Gastroesophageal sphincter (tissue), 4 donors: ENCODE measurements at regions not wholly inside any gene's neighbourhood (a gene's known extent, or its start where the extent isn't known, plus 50 kb on each side); places are given as distances from the start of the nearest gene placed in this dataset.

Experiments used
- ATAC-seq: fragments of 150-250 bp; one replicate; pipeline ENCODE4 v1.9.1; 2016; ENCODE audit warnings: mild to moderate bottlenecking, moderate library complexity
- H3K27ac ChIP-seq, 4 donors: fragments of 200-600 bp; sonication (generic) in 3 of 4; 1 replicate in 3 of 4; 2 replicates in 1 of 4; pipeline ENCODE4 v1.5.1; 2016 to 2019
- H3K27me3 ChIP-seq: fragments of 200-600 bp; sonication (generic); one replicate; pipeline ENCODE4 v1.5.1; 2019
- H3K36me3 ChIP-seq, 2 donors: fragments of 200-600 bp; sonication (generic); one replicate each; pipeline ENCODE4 v1.5.1; 2019; ENCODE audit warnings: control low read depth in 1 of 2
- H3K4me1 ChIP-seq, 3 donors: fragments of 200-600 bp; sonication (generic); 1 replicate in 2 of 3; 2 replicates in 1 of 3; pipeline ENCODE4 v1.5.1; 2016 to 2019; ENCODE audit warnings: control low read depth in 2 of 3
- H3K4me3 ChIP-seq, 2 donors: fragments of 200-600 bp; sonication (generic); one replicate each; pipeline ENCODE4 v1.5.1; 2019; ENCODE audit warnings: mild to moderate bottlenecking in 1 of 2, moderate library complexity in 1 of 2
- H3K9me3 ChIP-seq, 3 donors: fragments of 200-600 bp; sonication (generic); one replicate each; pipeline ENCODE4 v1.5.1; 2017 to 2019; ENCODE audit warnings: control low read depth in 2 of 3
- EP300 ChIP-seq: sonication (generic); formaldehyde crosslinking; IDR thresholded peaks from one replicate; pipeline ENCODE4 v1.6.1; 2017; ENCODE audit warnings: antibody characterized with exemption, mild to moderate bottlenecking
- POLR2A ChIP-seq, 2 donors: fragments of 450-650 bp; IDR thresholded peaks; one replicate each; pipeline ENCODE4 v1.6.1; 2017; ENCODE audit warnings: antibody characterized with exemption in 2 of 2, mild to moderate bottlenecking in 2 of 2, moderate library complexity in 1 of 2
- POLR2AphosphoS5 ChIP-seq: sonication (generic); formaldehyde crosslinking; IDR thresholded peaks from one replicate; pipeline ENCODE4 v1.6.1; 2017; ENCODE audit warnings: antibody characterized with exemption
- WGBS, 2 donors: methylation state at CpG; one replicate each; pipeline ENCODE4 v1.1.5; 2018; ENCODE audit warnings: low coverage in 1 of 2; 5-methylcytosine and 5-hydroxymethylcytosine counted together
- TF ChIP-seq, protein P1 (sequence below), 4 experiments: fragments of 200-600 bp in 2 of 4; fragments of 450-650 bp in 2 of 4; sonication (generic) in 1 of 4; IDR thresholded peaks; one replicate each; pipeline ENCODE4 v1.5.1; 2017 to 2019; ENCODE audit warnings: antibody characterized with exemption in 4 of 4, mild to moderate bottlenecking in 2 of 4, moderate library complexity in 2 of 4

DNA sequence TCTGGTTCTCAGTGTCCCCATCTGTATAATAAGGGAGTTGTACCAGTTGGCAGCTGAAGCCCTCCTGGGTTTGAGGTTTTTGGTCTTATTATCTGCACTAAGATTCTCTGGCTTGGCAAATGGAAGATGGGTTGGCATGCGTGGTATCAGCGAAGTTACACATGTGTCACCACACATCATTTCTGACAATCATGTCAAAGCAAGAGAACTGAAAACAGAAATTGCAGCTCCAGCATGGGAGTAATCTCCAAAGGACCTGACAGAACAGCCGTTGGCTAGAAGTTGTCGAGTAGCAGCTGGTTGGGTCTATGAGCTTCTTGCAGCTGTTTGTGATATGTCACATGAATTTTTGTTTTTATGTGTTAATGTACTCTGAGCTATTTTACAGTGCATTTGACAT, 317.4 kb downstream of the SLC4A3 start:
- Histone ChIP-seq H3K27me3 (peaks cover 8% of the 10 kb centered on the region), H3K4me1 (no peaks in the 10 kb centered on the region), H3K27ac (no peak overlapping the region), H3K9me3 (no peaks in the 10 kb centered on the region), H3K4me3 (no peak overlapping the region), H3K36me3 (no peaks in the 10 kb centered on the region)
- no peak for ATAC-seq
- WGBS, 2 donors, result 70 to 83% methylated on average over 4 of the region's 4 CpGs
- no peak for TF ChIP-seq POLR2AphosphoS5
- no peak for TF ChIP-seq EP300
- no peak for TF ChIP-seq POLR2A (IDR thresholded peaks at IDR 0.05)
- TF ChIP-seq, protein P1, sequence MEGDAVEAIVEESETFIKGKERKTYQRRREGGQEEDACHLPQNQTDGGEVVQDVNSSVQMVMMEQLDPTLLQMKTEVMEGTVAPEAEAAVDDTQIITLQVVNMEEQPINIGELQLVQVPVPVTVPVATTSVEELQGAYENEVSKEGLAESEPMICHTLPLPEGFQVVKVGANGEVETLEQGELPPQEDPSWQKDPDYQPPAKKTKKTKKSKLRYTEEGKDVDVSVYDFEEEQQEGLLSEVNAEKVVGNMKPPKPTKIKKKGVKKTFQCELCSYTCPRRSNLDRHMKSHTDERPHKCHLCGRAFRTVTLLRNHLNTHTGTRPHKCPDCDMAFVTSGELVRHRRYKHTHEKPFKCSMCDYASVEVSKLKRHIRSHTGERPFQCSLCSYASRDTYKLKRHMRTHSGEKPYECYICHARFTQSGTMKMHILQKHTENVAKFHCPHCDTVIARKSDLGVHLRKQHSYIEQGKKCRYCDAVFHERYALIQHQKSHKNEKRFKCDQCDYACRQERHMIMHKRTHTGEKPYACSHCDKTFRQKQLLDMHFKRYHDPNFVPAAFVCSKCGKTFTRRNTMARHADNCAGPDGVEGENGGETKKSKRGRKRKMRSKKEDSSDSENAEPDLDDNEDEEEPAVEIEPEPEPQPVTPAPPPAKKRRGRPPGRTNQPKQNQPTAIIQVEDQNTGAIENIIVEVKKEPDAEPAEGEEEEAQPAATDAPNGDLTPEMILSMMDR (IDR thresholded peaks at IDR 0.05), result no peak

DNA sequence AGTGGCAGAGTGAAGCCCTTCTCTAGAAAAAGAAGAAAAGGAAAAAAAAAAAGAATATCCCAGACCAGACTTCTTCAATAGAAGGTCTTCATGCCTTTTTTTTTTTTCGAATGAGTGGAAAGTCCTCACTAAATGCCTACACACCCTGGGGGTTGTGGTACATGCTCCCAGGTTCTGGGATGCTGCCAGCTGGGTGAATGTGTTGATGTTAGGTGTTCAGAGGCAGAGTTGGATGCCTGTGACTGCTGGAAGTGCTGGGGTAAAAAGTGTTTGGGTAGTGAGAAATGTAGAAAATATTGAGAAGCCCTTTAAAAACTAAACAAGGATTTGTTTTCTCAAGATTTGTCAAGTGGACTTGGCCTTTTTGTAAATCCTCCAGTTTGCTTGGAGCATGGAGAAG, 318.6 kb downstream of the SLC4A3 start:
- Histone ChIP-seq H3K4me1 (no peaks in the 10 kb centered on the region), H3K9me3 (no peaks in the 10 kb centered on the region), H3K27me3 (peaks cover 8% of the 10 kb centered on the region), H3K27ac (no peak overlapping the region), H3K4me3 (no peak overlapping the region), H3K36me3 (no peaks in the 10 kb centered on the region)
- no peak for ATAC-seq
- WGBS, 2 donors, result 57 to 62% methylated on average over 1 of the region's 1 CpG
- TF ChIP-seq POLR2AphosphoS5 (no peak), POLR2A (IDR thresholded peaks at IDR 0.05) (no peak), EP300 (no peak)
- TF ChIP-seq, protein P1 (IDR thresholded peaks at IDR 0.05), result no peak

DNA sequence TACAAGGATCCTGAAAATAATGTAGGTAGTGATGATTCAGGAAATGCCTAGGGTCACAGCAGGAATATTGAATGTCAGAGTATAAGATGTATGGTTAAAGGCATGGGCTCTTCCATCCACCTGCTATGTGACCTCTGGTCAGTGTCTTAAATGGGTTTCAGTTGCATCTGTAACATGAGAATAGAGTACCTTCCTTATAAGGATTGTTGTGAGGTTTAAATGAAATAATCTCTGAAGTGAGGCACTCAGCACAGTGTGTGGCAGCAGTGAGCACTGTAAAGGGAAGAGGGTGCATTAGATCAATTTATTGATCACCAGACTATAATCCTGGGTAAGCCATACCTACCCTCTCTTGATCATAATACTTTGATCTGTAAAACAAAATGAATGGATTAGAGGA, 319.1 kb downstream of the SLC4A3 start:
- Histone ChIP-seq H3K27ac (no peak overlapping the region), H3K36me3 (no peaks in the 10 kb centered on the region), H3K27me3 (peaks cover 8% of the 10 kb centered on the region), H3K4me1 (no peaks in the 10 kb centered on the region), H3K9me3 (no peaks in the 10 kb centered on the region), H3K4me3 (no peak overlapping the region)
- TF ChIP-seq POLR2AphosphoS5, result no peak
- no peak for TF ChIP-seq EP300
- TF ChIP-seq POLR2A (IDR thresholded peaks at IDR 0.05), result no peak
- TF ChIP-seq, protein P1 (IDR thresholded peaks at IDR 0.05), result no peak
- no peak for ATAC-seq

DNA sequence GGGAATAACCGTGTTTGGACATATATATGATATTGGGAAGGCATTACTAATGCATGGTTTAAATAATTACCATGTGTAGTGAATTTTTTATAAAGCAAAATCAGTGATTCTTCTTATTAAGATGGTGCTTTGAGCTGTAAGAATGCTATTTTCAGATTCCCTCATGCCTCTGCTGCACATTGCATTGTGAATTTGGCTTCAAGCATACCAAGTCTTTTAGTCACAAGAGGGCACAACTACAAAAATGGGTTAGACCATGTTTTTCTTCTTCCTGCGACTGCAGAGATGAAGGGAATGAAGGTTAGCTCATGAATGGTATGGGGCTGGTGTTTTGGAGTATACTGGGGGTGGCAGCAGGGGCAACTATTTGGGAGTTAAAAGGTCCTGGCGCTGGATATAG, 320.1 kb downstream of the SLC4A3 start:
- 88 to 89% methylated on average over 3 of the region's 3 CpGs for WGBS, 2 donors
- Histone ChIP-seq H3K4me3 (no peak overlapping the region), H3K27me3 (peaks cover 8% of the 10 kb centered on the region), H3K27ac (no peak overlapping the region), H3K36me3 (no peaks in the 10 kb centered on the region), H3K9me3 (no peaks in the 10 kb centered on the region), H3K4me1 (no peaks in the 10 kb centered on the region)
- no peak for ATAC-seq
- TF ChIP-seq, protein P1 (IDR thresholded peaks at IDR 0.05), result no peak
- TF ChIP-seq POLR2AphosphoS5 (no peak), POLR2A (IDR thresholded peaks at IDR 0.05) (no peak), EP300 (no peak)

DNA sequence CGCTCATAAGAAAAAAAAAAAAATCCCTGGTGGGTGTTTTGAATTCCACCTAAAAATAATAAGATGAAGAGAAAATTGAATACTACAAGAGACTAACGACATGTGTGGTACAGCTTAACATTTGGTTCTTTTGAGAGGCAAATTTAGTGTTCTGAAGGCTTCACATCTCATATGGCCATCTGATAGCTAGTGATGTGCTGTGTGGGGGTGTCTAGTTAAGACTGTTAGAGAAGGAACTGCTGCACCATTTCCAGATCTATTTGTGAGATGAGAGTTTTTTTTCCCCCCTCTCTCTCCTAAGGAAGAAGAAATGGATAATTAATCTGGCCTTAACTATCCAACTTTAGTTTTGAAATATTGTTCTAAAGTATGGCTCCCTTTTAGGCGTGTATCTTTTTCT, 321.6 kb downstream of the SLC4A3 start:
- Histone ChIP-seq H3K27me3 (peaks cover 8% of the 10 kb centered on the region), H3K36me3 (no peaks in the 10 kb centered on the region), H3K9me3 (no peaks in the 10 kb centered on the region), H3K4me3 (no peak overlapping the region), H3K27ac (no peak overlapping the region), H3K4me1 (no peaks in the 10 kb centered on the region)
- ATAC-seq, result no peak
- TF ChIP-seq POLR2A (IDR thresholded peaks at IDR 0.05), result no peak
- TF ChIP-seq, protein P1 (IDR thresholded peaks at IDR 0.05), result no peak
- no peak for TF ChIP-seq POLR2AphosphoS5
- WGBS, 2 donors, result 82 to 91% methylated on average over 2 to 3 of the region's 3 CpGs
